Astrocyte (in vitro differentiated cells and primary cell): ENCODE measurements at regions not wholly inside any gene's neighbourhood (a gene's known extent, or its start where the extent isn't known, plus 50 kb on each side); places are given as distances from the start of the nearest gene placed in this dataset.

Source experiments
- EZH2 ChIP-seq: IDR thresholded peaks from 2 replicates; pipeline ENCODE4 v1.6.1; 2012; ENCODE audit warnings: mild to moderate bottlenecking, low read length, inconsistent platforms; ENCODE audit not compliant: insufficient read depth
- TF ChIP-seq, protein P1 (sequence below): IDR thresholded peaks from 2 replicates; pipeline ENCODE4 v1.5.1; 2011; ENCODE audit warnings: low read depth, mild to moderate bottlenecking, inconsistent platforms, low read length, moderate library complexity; ENCODE audit not compliant: insufficient read depth

DNA sequence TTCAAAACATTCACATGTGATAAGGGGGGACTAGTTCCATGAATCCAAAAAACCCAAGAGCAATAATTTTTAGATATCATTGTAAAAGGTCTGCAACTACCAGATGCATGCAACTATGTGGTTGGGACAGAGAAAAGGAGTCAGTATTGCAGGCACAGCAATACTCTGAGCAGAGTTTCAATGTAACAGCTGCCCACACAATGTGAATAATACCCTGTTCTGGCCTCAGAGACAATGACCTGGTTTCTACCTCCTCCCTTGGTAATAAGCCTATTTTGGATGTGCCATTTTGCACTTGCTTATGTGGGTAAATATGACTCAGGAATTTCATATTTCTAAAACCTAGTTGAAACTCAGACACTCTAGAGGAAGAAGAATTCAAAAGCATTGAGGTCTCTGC is 194.8 kb upstream of the RASGEF1B start:
- no peak for TF ChIP-seq EZH2
- TF ChIP-seq, protein P1, sequence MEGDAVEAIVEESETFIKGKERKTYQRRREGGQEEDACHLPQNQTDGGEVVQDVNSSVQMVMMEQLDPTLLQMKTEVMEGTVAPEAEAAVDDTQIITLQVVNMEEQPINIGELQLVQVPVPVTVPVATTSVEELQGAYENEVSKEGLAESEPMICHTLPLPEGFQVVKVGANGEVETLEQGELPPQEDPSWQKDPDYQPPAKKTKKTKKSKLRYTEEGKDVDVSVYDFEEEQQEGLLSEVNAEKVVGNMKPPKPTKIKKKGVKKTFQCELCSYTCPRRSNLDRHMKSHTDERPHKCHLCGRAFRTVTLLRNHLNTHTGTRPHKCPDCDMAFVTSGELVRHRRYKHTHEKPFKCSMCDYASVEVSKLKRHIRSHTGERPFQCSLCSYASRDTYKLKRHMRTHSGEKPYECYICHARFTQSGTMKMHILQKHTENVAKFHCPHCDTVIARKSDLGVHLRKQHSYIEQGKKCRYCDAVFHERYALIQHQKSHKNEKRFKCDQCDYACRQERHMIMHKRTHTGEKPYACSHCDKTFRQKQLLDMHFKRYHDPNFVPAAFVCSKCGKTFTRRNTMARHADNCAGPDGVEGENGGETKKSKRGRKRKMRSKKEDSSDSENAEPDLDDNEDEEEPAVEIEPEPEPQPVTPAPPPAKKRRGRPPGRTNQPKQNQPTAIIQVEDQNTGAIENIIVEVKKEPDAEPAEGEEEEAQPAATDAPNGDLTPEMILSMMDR, result no peak
